ENCODE measurements at regions not wholly inside any gene's neighbourhood (a gene's known extent, or its start where the extent isn't known, plus 50 kb on each side); places are given as distances from the start of the nearest gene placed in this dataset.

DNA sequence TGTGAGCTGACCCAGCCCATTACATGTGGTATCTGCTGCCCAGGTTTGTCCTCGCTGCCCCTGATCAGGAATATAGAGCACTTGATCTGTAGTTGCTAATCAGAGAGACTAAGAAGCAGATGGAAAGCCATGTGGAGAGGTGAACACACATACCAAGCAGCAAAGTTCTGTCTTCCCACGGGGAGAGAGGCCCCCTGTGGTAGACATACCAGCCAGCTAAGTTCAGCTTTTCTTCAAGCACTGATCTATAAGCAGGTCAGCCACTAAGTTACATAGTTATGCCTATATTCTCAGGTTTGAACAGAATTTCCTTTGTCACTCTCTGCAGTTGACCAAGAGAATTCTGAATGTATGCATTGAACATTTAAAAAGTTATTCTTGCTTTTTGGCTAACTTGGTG lies 76.4 kb downstream of the DDX3Y start:
- TF ChIP-seq, protein P1, sequence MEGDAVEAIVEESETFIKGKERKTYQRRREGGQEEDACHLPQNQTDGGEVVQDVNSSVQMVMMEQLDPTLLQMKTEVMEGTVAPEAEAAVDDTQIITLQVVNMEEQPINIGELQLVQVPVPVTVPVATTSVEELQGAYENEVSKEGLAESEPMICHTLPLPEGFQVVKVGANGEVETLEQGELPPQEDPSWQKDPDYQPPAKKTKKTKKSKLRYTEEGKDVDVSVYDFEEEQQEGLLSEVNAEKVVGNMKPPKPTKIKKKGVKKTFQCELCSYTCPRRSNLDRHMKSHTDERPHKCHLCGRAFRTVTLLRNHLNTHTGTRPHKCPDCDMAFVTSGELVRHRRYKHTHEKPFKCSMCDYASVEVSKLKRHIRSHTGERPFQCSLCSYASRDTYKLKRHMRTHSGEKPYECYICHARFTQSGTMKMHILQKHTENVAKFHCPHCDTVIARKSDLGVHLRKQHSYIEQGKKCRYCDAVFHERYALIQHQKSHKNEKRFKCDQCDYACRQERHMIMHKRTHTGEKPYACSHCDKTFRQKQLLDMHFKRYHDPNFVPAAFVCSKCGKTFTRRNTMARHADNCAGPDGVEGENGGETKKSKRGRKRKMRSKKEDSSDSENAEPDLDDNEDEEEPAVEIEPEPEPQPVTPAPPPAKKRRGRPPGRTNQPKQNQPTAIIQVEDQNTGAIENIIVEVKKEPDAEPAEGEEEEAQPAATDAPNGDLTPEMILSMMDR (IDR thresholded peaks at IDR 0.05; ENCODE audit: low read depth, low read length): no peak
- Histone ChIP-seq H3K9me3 (ENCODE audit: control insufficient read depth, insufficient read depth, low read length) (no peaks in the 10 kb centered on the region), H3K4me3 (ENCODE audit: low read depth, low read length) (no peak overlapping the region), H3K27me3 (ENCODE audit: control insufficient read depth, insufficient read depth, low read length) (no peaks in the 10 kb centered on the region), H3K27ac (ENCODE audit: low read depth, low read length) (no peak overlapping the region)
- ChIA-PET POLR2A (no interaction called here), CTCF (no interaction called here)
- DNase-seq (ENCODE audit: low read depth, low spot score): no peak

DNA sequence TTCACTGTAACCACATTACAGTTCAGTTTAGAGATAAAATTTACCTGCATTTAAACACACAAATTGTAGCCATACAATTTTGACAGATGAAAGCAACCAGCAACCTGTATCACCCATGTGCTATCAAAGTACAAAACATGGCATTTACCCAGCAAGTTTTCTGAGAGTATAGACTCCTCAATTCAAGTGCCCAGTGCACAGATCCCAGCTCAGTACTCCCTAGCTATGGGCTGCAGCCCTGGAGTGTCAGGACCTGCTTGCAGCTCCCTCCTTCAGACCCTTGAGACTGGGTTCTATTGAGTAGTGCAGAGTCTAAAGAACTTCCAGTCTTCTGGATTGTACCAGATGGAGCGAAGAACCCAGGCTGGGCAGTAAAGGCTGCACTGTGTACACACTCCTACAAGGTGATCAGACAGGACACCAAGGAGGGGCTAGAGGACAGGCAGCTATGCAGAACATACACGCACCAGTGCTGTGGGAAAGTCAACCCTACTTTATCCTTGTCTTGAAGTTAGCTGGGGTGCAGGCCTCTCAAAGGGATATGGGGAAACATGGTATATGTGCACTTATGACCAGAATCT lies 77.7 kb downstream of the DDX3Y start:
- no peak for DNase-seq (ENCODE audit: low read depth, low spot score)
- POLR2A ChIA-PET: no interaction called here
- CTCF ChIA-PET: no interaction called here
- Histone ChIP-seq H3K27ac (ENCODE audit: low read depth, low read length) (no peak overlapping the region), H3K9me3 (ENCODE audit: control insufficient read depth, insufficient read depth, low read length) (no peaks in the 10 kb centered on the region), H3K27me3 (ENCODE audit: control insufficient read depth, insufficient read depth, low read length) (no peaks in the 10 kb centered on the region), H3K4me3 (ENCODE audit: low read depth, low read length) (no peak overlapping the region)
- TF ChIP-seq, protein P1 (IDR thresholded peaks at IDR 0.05; ENCODE audit: low read depth, low read length): no peak

DNA sequence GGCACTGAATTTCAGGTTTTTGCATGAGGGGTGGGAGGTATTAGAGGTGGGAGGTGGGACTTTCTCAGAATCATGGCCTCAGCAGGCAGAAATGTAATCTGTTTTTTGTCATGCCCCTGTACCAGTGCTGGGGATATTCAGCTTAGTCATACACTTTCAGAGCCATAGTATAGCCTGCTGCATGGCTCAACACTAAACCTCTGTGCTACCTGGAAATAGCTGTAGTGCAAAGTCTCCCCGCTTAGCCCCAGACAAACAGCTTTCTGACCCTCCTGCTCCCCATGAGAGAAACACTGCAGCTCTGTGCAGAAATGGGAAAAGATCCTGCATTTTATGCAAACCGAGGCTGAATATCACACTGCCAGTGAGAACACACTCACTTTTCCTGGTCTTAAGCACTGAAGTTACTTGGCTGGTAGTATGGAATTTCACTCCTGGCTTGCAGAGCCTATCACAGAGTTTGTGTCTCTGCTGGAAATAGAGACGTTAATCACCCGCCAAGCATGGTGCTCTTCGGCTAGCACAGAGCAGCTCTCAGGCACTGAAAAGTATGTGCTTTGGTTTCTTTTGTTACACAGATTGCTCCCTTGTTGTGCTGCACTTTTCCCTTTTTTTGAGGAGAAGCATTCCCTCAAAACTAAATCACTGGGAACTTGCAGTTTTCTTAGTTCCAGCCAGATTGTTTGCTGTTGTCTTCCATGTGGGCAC lies 80.1 kb downstream of the DDX3Y start:
- Histone ChIP-seq H3K9me3 (ENCODE audit: control insufficient read depth, insufficient read depth, low read length) (no peaks in the 10 kb centered on the region), H3K4me3 (ENCODE audit: low read depth, low read length) (no peak overlapping the region), H3K27ac (ENCODE audit: low read depth, low read length) (no peak overlapping the region), H3K27me3 (ENCODE audit: control insufficient read depth, insufficient read depth, low read length) (no peaks in the 10 kb centered on the region)
- DNase-seq (ENCODE audit: low read depth, low spot score): no peak
- ChIA-PET CTCF (no interaction called here), POLR2A (no interaction called here)
- TF ChIP-seq, protein P1 (IDR thresholded peaks at IDR 0.05; ENCODE audit: low read depth, low read length): no peak

DNA sequence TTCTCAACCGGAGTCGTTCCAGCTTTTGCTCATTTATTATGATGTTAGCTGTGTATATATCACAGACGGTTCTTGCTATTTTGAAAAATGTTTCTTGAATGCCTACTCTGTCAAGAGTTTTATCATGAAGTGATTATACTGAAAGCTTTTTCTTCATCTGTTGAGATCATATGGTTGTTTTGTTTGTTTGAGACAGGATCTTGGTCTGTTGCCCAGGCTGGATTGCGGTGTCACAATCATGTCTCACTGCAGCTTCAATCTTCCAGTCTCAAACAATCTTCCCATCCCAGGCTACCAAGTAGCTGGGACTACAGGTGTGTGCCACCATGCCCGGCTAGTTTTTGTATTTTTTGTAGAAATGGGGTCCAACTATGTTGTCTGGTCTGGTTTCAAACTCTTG lies 112.8 kb downstream of the DDX3Y start:
- POLR2A ChIA-PET: no interaction called here
- CTCF ChIA-PET: no interaction called here
- no peak for DNase-seq (ENCODE audit: low read depth, low spot score)
- Histone ChIP-seq H3K27me3 (ENCODE audit: control insufficient read depth, insufficient read depth, low read length) (no peaks in the 10 kb centered on the region), H3K9me3 (ENCODE audit: control insufficient read depth, insufficient read depth, low read length) (no peaks in the 10 kb centered on the region), H3K4me3 (ENCODE audit: low read depth, low read length) (no peak overlapping the region), H3K27ac (ENCODE audit: low read depth, low read length) (no peak overlapping the region)
- TF ChIP-seq, protein P1 (IDR thresholded peaks at IDR 0.05; ENCODE audit: low read depth, low read length): no peak

DNA sequence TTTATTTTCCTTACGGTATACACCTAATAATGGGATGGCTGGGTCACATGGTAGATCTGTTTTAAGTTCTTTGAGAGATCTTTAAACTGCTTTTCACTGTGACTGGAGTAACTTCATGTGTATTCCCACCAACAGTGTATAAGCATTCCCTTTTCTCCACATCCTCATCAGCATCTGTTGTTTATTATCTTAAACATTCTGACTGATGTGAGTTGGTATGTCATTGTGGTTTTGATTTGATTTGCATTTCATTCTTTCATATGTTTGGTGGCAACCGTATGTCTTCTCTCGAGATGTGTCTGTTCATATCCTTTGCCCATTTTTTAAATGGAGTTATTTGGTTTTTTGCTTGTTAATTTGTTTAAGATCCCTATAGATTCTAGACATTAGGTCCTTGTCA lies 114.8 kb downstream of the DDX3Y start:
- Histone ChIP-seq H3K4me3 (ENCODE audit: low read depth, low read length) (no peak overlapping the region), H3K27me3 (ENCODE audit: control insufficient read depth, insufficient read depth, low read length) (no peaks in the 10 kb centered on the region), H3K27ac (ENCODE audit: low read depth, low read length) (no peak overlapping the region), H3K9me3 (ENCODE audit: control insufficient read depth, insufficient read depth, low read length) (no peaks in the 10 kb centered on the region)
- POLR2A ChIA-PET: no interaction called here
- CTCF ChIA-PET: no interaction called here
- TF ChIP-seq, protein P1 (IDR thresholded peaks at IDR 0.05; ENCODE audit: low read depth, low read length): no peak
- no peak for DNase-seq (ENCODE audit: low read depth, low spot score)

Data from AG04450 (cell line).